ENCODE measurements at regions not wholly inside any gene's neighbourhood (a gene's known extent, or its start where the extent isn't known, plus 50 kb on each side); places are given as distances from the start of the nearest gene placed in this dataset.

GRCh38 chr7:67738958-67739357 lies 742.3 kb downstream of the TYW1 start:
- TF ChIP-seq, protein P1, sequence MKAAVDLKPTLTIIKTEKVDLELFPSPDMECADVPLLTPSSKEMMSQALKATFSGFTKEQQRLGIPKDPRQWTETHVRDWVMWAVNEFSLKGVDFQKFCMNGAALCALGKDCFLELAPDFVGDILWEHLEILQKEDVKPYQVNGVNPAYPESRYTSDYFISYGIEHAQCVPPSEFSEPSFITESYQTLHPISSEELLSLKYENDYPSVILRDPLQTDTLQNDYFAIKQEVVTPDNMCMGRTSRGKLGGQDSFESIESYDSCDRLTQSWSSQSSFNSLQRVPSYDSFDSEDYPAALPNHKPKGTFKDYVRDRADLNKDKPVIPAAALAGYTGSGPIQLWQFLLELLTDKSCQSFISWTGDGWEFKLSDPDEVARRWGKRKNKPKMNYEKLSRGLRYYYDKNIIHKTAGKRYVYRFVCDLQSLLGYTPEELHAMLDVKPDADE (IDR thresholded peaks at IDR 0.05) = no peak
- TF ChIP-seq, protein P2, sequence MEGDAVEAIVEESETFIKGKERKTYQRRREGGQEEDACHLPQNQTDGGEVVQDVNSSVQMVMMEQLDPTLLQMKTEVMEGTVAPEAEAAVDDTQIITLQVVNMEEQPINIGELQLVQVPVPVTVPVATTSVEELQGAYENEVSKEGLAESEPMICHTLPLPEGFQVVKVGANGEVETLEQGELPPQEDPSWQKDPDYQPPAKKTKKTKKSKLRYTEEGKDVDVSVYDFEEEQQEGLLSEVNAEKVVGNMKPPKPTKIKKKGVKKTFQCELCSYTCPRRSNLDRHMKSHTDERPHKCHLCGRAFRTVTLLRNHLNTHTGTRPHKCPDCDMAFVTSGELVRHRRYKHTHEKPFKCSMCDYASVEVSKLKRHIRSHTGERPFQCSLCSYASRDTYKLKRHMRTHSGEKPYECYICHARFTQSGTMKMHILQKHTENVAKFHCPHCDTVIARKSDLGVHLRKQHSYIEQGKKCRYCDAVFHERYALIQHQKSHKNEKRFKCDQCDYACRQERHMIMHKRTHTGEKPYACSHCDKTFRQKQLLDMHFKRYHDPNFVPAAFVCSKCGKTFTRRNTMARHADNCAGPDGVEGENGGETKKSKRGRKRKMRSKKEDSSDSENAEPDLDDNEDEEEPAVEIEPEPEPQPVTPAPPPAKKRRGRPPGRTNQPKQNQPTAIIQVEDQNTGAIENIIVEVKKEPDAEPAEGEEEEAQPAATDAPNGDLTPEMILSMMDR (conservative IDR thresholded peaks at IDR 0.05; ENCODE audit: low read depth in 2 of 2) = no peak
- TF ChIP-seq ZNF331 (CRISPR knock-in tag; IDR thresholded peaks at IDR 0.05; ENCODE audit: low read depth) = no peak
